ENCODE measurements at regions not wholly inside any gene's neighbourhood (a gene's known extent, or its start where the extent isn't known, plus 50 kb on each side); places are given as distances from the start of the nearest gene placed in this dataset.

GRCh38 chrX:55815546-55815945, 98.0 kb downstream of the RRAGB start:
- TF ChIP-seq POLR2A (IDR thresholded peaks at IDR 0.05; ENCODE audit: low read length), result no peak
- no peak for TF ChIP-seq GATA1 (IDR thresholded peaks at IDR 0.05; ENCODE audit: low read depth, low read length)
